AG08396 (cell line): ENCODE measurements at regions not wholly inside any gene's neighbourhood (a gene's known extent, or its start where the extent isn't known, plus 50 kb on each side); places are given as distances from the start of the nearest gene placed in this dataset.

Source experiments
- DNase-seq: peaks from one replicate; pipeline ENCODE4 v3.0.0; 2012; ENCODE audit warnings: low spot score, mixed read lengths

- no peak for DNase-seq
Observed at GRCh38 chrX:39895218-39896110, 202.3 kb downstream of the BCOR start.

- peak; percentile 75 for DNase-seq
Observed at GRCh38 chrX:39896951-39897740, 200.6 kb downstream of the BCOR start.

GRCh38 chrX:39897741-39898097, 200.0 kb downstream of the BCOR start:
- DNase-seq: no peak

- DNase-seq: no peak
Observed at GRCh38 chrX:39898147-39898546, 199.6 kb downstream of the BCOR start.

GRCh38 chrX:39899059-39899458, 198.7 kb downstream of the BCOR start:
- DNase-seq: no peak

- DNase-seq: no peak
Observed at GRCh38 chrX:39899856-39900776, 197.6 kb downstream of the BCOR start.

GRCh38 chrX:39900777-39901170, 197.0 kb downstream of the BCOR start:
- DNase-seq: no peak

GRCh38 chrX:39903343-39903742, 194.4 kb downstream of the BCOR start:
- peak; percentile 33 for DNase-seq

GRCh38 chrX:39903937-39904336, 193.8 kb downstream of the BCOR start:
- peak; percentile 34 for DNase-seq

GRCh38 chrX:39904816-39905537, 192.8 kb downstream of the BCOR start:
- no peak for DNase-seq

- DNase-seq: no peak
Observed at GRCh38 chrX:39905538-39905891, 192.2 kb downstream of the BCOR start.

- no peak for DNase-seq
Observed at GRCh38 chrX:39905946-39906345, 191.8 kb downstream of the BCOR start.

- DNase-seq: peak; percentile 85
Observed at GRCh38 chrX:39907964-39908661, 189.6 kb downstream of the BCOR start.

GRCh38 chrX:39909996-39910395, 187.8 kb downstream of the BCOR start:
- no peak for DNase-seq

GRCh38 chrX:39910651-39911050, 187.1 kb downstream of the BCOR start:
- DNase-seq: no peak

- DNase-seq: no peak
Observed at GRCh38 chrX:39911278-39911897, 186.4 kb downstream of the BCOR start.

GRCh38 chrX:39912126-39912525, 185.6 kb downstream of the BCOR start:
- DNase-seq: no peak

- DNase-seq: no peak
Observed at GRCh38 chrX:39915081-39915480, 182.7 kb downstream of the BCOR start.

- no peak for DNase-seq
Observed at GRCh38 chrX:39915596-39915995, 182.2 kb downstream of the BCOR start.

- no peak for DNase-seq
Observed at GRCh38 chrX:39921838-39922237, 175.9 kb downstream of the BCOR start.
